ENCODE measurements at regions not wholly inside any gene's neighbourhood (a gene's known extent, or its start where the extent isn't known, plus 50 kb on each side); places are given as distances from the start of the nearest gene placed in this dataset.

- TF ChIP-seq POLR2A (IDR thresholded peaks at IDR 0.05; ENCODE audit: low read depth, low read length) (no peak), EZH2 (IDR thresholded peaks at IDR 0.05; ENCODE audit: borderline replicate concordance, low read depth, low read length, severe bottlenecking) (no peak), CTCF (IDR thresholded peaks at IDR 0.05; ENCODE audit: extremely low read depth in 1 of 2, insufficient read depth in 1 of 2, low read depth in 1 of 2, low read length in 2 of 2) (no peak), GATA2 (IDR thresholded peaks at IDR 0.05; ENCODE audit: insufficient read depth, insufficient read length, low read depth, low read length) (no peak), MAX (IDR thresholded peaks at IDR 0.05; ENCODE audit: insufficient read depth, insufficient read length) (no peak)
Measured at GRCh38 chr4:165612936-165613335, 234.1 kb downstream of the CPE start.
